Stomach smooth muscle (tissue), 2 donors: ENCODE measurements at regions not wholly inside any gene's neighbourhood (a gene's known extent, or its start where the extent isn't known, plus 50 kb on each side); places are given as distances from the start of the nearest gene placed in this dataset.
"Not testable (repeated sequence)": the region's sequence is repeated elsewhere in the genome, so short reads cannot be mapped to it uniquely, and the experiment has no call there.

Experiments
- H3K27ac ChIP-seq: one replicate; pipeline ENCODE4 v1.7.0; 2013; ENCODE audit warnings: mild to moderate bottlenecking, low read length, inconsistent platforms
- H3K27me3 ChIP-seq, 2 donors: one replicate each; pipeline ENCODE4 v1.7.0; 2013; ENCODE audit warnings: low read length in 2 of 2; ENCODE audit not compliant: insufficient read depth in 2 of 2, control insufficient read depth in 1 of 2
- H3K36me3 ChIP-seq, 2 donors: one replicate each; pipeline ENCODE4 v1.7.0; 2013; ENCODE audit warnings: low read length in 2 of 2; ENCODE audit not compliant: control insufficient read depth in 2 of 2, insufficient read depth in 2 of 2
- H3K4me1 ChIP-seq: one replicate; pipeline ENCODE4 v1.7.0; 2013; ENCODE audit warnings: low read length; ENCODE audit not compliant: control insufficient read depth, insufficient read depth
- H3K4me3 ChIP-seq, 2 donors: one replicate each; pipeline ENCODE4 v1.7.0; 2013; ENCODE audit warnings: low read length in 2 of 2
- H3K9ac ChIP-seq, 2 donors: one replicate each; pipeline ENCODE4 v1.7.0; 2013; ENCODE audit warnings: low read length in 2 of 2, mild to moderate bottlenecking in 1 of 2
- H3K9me3 ChIP-seq, 2 donors: one replicate each; pipeline ENCODE4 v1.7.0; 2013; ENCODE audit warnings: low read length in 2 of 2; ENCODE audit not compliant: control insufficient read depth in 2 of 2
- donor health status: healthy.
- donor health status: Pancreatic carcinoma.

DNA sequence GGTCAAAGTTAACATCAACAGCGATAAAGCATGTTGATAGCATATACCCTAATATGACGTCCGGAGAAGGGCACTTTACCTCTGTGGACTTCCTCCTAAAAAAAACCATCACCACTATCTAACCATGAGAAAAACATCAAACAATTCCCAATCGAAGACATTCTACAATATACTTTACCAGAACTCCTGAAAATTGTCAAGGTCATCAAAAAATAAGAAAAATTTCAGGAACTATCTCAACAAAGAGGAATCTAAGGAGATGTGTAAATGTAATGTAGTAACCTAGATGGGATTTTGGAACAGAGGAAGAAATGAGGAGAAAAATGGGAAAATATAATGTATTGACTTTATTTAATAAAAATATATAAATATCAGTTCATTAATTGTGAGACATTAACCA lies 1026.8 kb upstream of the MIR17HG start:
- H3K27ac ChIP-seq = no peak overlapping the region
- no peaks in the 10 kb centered on the region for H3K36me3 ChIP-seq
- H3K9me3 ChIP-seq = no peaks in the 10 kb centered on the region
- no peaks in the 10 kb centered on the region for H3K27me3 ChIP-seq
- H3K9ac ChIP-seq = no peak overlapping the region
- H3K4me3 ChIP-seq = no peak overlapping the region
- H3K4me1 ChIP-seq = no peaks in the 10 kb centered on the region

DNA sequence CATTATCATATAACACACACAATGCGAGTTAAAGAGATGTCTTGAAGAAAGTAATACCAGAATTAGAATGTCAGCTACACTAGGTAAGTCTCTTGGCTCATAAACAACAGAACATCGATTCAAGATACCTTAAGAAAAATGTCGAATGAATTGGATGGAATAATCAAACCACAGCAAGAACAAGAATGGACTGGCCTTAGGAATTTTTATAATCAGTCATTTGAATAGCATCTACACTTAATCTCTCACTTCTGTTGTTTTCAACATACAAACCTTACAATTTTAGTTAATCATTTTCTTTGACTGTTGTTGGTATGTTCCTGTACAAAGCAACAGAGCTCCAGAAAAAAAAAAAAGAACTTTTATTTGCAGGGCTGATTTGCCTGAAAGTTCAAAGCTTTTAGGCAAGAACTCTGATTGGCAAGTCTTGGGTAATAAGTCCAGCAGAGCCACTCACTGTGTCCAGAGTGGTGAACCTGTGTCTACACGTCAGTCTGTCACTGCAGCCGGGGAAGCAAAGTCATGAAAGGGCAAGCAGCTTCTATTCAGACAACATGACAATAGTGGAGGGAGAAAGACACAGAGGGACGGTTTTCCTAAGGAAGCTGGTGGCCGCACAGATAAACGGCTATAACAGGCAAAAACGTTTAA lies 1026.1 kb upstream of the MIR17HG start:
- Histone ChIP-seq H3K9me3 (no peaks in the 10 kb centered on the region), H3K27ac (no peak overlapping the region), H3K27me3 (no peaks in the 10 kb centered on the region), H3K4me1 (no peaks in the 10 kb centered on the region), H3K4me3 (no peak overlapping the region), H3K36me3 (no peaks in the 10 kb centered on the region), H3K9ac (no peak overlapping the region)

DNA sequence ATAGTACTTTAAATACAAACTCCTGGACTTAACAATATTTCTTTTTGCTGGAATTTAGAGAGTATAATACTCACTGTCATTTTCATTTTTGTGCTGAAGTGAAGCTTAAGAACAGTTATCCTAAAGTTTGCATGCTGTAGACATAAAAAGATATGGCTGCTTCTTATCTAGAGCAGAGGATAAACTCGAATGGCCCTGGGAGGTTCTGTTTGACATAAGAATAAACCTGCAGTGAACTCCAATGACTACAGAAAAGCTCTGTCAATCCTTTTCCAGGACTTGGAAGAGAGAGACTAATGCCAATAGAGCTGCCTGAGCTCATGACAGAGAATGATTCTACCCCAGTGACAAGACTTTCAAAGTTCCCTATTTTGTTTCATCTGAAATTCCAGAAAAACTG lies 1017.8 kb upstream of the MIR17HG start:
- no peak overlapping the region for H3K27ac ChIP-seq
- no peak overlapping the region for H3K4me3 ChIP-seq
- no peaks in the 10 kb centered on the region for H3K27me3 ChIP-seq
- no peak overlapping the region for H3K9ac ChIP-seq
- H3K9me3 ChIP-seq = no peaks in the 10 kb centered on the region
- H3K4me1 ChIP-seq = no peaks in the 10 kb centered on the region
- no peaks in the 10 kb centered on the region for H3K36me3 ChIP-seq

DNA sequence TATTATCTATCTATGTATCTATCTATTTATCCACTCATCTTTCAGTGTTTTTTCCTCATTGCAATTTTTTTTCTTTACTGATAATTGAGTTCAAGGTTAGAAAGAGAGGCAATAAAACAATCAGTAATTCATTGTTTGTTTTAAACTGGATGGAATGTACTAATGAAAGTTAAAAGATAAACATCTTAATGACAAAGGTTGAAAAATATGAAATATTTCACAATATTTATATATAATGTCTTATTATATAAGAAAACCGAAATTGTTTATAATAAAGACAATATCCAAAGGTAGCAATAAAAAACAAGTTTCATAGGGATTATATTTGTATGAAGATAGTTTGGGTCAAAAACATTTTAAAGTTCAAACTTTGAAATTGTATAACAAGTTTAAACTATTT lies 1015.5 kb upstream of the MIR17HG start:
- H3K4me3 ChIP-seq = no peak overlapping the region
- no peak overlapping the region for H3K27ac ChIP-seq
- no peaks in the 10 kb centered on the region for H3K4me1 ChIP-seq
- H3K9me3 ChIP-seq = no peaks in the 10 kb centered on the region
- no peak overlapping the region for H3K9ac ChIP-seq
- no peaks in the 10 kb centered on the region for H3K36me3 ChIP-seq
- H3K27me3 ChIP-seq = no peaks in the 10 kb centered on the region

DNA sequence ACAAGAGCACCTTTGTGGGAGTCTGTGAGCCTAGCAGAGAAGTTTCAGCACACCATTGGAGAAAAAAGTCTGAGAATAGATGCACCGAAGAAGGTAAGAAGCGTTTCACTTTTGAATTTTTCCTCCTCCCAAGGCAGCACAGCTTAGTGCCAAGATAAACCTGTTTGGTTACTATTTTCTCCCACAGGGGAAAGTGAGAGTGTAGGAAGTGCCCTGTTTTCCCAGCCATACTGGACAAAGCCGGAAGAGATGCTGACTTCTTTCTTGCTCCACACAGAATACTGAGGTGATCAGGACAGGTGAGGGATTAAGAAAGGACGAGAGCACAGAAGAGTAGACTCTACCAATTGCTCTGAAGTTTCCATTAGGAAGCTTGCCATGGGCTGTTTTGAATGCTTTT lies 1011.0 kb upstream of the MIR17HG start:
- Histone ChIP-seq H3K27ac (no peak overlapping the region), H3K4me1 (no peaks in the 10 kb centered on the region), H3K27me3 (no peaks in the 10 kb centered on the region), H3K9me3 (no peaks in the 10 kb centered on the region), H3K4me3 (no peak overlapping the region), H3K9ac (no peak overlapping the region), H3K36me3 (no peaks in the 10 kb centered on the region)

DNA sequence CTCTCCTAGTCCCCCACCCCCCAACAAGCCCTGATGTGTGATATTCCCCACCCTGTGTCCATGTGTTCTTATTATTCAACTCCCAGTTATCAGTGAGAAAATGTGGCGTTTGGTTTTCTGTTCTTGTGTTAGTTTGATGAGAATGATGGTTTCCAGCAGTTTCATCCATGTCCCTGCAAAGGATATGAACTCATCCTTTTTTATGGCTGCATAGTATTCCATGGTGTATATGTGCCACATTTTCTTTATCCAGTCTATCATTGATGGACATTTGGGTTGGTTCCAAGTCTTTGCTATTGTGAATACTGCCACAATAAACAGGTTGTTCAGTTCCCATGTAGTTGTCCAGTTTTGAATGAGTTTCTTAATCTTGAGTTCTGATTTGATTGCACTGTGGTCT lies 1006.1 kb upstream of the MIR17HG start:
- H3K4me3 ChIP-seq, H3K27me3 ChIP-seq, H3K9me3 ChIP-seq, H3K4me1 ChIP-seq, H3K36me3 ChIP-seq, H3K27ac ChIP-seq, H3K9ac ChIP-seq: not testable (repeated sequence)

DNA sequence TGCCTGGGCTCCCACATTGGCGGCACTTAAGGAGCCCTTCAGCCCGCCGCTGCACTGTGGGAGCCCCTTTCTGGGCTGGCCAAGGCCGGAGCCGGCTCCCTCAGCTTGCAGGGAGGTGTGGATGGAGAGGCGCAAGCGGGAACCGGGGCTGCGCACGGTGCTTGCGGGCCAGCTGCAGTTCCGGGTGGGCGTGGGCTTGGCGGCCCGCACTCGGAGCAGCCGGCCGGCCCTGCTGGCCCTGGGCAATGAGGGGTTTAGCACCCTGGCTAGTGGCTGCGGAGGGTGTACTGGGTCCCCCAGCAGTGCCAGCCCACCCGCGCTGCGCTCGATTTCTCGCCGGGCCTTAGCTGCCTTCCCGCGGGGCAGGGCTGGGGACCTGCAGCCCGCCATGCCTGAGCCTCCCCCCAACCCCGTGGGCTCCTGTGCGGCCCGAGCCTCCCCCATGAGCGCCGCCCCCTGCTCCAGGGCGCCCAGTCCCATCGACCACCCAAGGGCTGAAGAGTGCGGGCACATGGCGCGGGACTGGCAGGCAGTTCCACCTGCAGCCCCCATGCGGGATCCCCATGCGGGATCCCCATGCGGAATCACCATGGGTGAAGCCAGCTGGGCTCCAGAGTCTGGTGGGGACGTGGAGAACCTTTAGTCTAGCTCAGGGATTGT lies 998.9 kb upstream of the MIR17HG start:
- not testable (repeated sequence) for H3K27ac ChIP-seq, H3K4me3 ChIP-seq, H3K27me3 ChIP-seq, H3K36me3 ChIP-seq, H3K9me3 ChIP-seq, H3K9ac ChIP-seq, H3K4me1 ChIP-seq

DNA sequence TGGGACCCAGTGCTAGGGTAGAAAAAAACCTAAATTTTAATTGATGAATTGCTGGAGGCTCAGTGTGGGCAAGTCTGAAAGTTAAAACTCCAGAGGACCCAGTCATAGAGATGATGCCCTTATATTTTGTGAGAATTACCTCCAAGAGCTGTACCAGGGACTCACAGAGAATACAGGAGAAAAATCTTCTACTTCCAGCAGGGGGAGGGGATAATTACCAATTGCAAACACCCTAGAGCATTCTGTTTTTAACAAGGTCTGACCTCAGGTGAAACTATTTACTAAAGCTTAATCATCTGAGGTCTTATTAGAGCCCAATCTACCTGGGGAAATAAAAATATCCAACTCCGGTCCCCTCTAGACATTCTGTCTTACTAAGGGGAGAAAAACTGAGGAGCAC lies 994.7 kb upstream of the MIR17HG start:
- no peak overlapping the region for H3K27ac ChIP-seq
- no peaks in the 10 kb centered on the region for H3K27me3 ChIP-seq
- no peaks in the 10 kb centered on the region for H3K9me3 ChIP-seq
- no peaks in the 10 kb centered on the region for H3K4me1 ChIP-seq
- no peak overlapping the region for H3K4me3 ChIP-seq
- H3K9ac ChIP-seq = no peak overlapping the region
- H3K36me3 ChIP-seq = no peaks in the 10 kb centered on the region

DNA sequence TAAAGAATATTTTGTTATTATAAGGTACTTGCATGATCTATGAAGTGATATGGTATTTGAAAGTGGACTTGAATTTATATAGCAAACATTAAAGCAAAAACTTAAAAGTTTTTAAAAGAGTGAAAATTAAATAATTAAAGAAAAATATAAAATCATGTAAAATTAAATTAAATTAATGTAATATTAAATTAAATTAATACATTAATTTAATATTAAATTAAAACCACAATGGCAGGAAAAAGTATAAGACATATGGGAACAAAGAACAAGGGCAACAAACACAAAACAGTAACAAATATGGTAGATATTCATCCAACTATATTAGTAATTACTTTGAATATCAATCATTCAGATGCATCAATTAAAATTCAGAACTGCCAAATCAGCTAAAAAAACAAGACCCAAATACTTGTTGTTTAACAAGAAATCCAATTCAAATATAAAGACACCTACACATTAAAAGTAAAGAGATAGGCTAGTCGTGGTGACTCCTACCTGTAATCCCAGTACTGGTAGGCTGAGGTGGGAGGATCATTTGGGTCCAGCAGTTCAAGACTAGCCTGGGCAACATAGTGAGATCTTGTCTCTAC lies 992.2 kb upstream of the MIR17HG start:
- Histone ChIP-seq H3K27me3 (no peaks in the 10 kb centered on the region), H3K4me3 (no peak overlapping the region), H3K9ac (no peak overlapping the region), H3K9me3 (no peaks in the 10 kb centered on the region), H3K4me1 (no peaks in the 10 kb centered on the region), H3K36me3 (no peaks in the 10 kb centered on the region), H3K27ac (no peak overlapping the region)

DNA sequence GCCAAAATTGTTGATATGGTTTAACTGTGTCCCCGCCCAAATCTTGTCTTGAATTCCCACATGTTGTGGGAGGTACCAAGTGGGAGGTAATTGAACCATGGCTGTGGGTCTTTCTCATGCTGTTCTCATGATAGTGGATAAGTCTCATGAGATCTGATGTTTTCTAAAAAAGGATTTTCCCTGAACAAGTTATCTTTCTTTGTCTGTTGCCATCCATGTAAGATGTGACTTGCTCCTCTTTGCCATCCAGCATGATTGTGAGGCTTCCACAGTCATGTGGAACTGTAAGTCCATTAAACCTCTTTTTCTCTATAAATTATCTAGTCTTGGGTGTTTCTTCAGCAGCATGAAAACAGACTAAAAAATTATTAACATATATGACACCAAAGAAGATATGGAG lies 986.7 kb upstream of the MIR17HG start:
- Histone ChIP-seq H3K4me3 (no peak overlapping the region), H3K27ac (no peak overlapping the region)

DNA sequence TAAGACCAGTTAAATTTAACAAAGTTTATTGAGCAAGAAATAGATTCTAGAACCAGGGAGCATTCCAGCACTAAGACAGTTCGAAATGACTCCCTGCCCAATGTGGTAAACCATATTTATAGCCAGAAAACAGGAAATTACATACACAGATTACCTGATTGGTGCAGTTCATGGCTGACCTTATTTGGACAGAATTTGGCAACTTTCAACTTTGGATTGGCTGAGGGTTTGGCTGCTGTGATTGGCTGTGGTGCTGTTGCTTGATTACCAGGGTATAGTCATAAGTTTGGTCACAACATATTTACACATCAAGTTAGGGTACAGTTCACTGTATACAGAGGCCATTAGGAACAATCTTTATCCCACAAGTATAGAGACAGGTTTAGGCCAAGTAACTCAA lies 984.8 kb upstream of the MIR17HG start:
- no peak overlapping the region for H3K4me3 ChIP-seq
- no peaks in the 10 kb centered on the region for H3K4me1 ChIP-seq
- H3K27ac ChIP-seq = no peak overlapping the region
- no peaks in the 10 kb centered on the region for H3K9me3 ChIP-seq
- H3K27me3 ChIP-seq = no peaks in the 10 kb centered on the region
- H3K9ac ChIP-seq = no peak overlapping the region
- H3K36me3 ChIP-seq = no peaks in the 10 kb centered on the region

More for the DNA sequence above, 986.7 kb upstream of the MIR17HG start:
- H3K4me1 ChIP-seq = no peaks in the 10 kb centered on the region
- no peaks in the 10 kb centered on the region for H3K36me3 ChIP-seq
- no peaks in the 10 kb centered on the region for H3K27me3 ChIP-seq
- no peak overlapping the region for H3K9ac ChIP-seq
- H3K9me3 ChIP-seq = no peaks in the 10 kb centered on the region
